ENCODE measurements at regions not wholly inside any gene's neighbourhood (a gene's known extent, or its start where the extent isn't known, plus 50 kb on each side); places are given as distances from the start of the nearest gene placed in this dataset.
"Not testable (repeated sequence)": the region's sequence is repeated elsewhere in the genome, so short reads cannot be mapped to it uniquely, and the experiment has no call there.

GRCh38 chr6:4359108-4359730 lies 223.8 kb upstream of the ECI2 start:
- no peak overlapping the region for H3K4me3 ChIP-seq (ENCODE audit: low read depth, low read length)

DNA sequence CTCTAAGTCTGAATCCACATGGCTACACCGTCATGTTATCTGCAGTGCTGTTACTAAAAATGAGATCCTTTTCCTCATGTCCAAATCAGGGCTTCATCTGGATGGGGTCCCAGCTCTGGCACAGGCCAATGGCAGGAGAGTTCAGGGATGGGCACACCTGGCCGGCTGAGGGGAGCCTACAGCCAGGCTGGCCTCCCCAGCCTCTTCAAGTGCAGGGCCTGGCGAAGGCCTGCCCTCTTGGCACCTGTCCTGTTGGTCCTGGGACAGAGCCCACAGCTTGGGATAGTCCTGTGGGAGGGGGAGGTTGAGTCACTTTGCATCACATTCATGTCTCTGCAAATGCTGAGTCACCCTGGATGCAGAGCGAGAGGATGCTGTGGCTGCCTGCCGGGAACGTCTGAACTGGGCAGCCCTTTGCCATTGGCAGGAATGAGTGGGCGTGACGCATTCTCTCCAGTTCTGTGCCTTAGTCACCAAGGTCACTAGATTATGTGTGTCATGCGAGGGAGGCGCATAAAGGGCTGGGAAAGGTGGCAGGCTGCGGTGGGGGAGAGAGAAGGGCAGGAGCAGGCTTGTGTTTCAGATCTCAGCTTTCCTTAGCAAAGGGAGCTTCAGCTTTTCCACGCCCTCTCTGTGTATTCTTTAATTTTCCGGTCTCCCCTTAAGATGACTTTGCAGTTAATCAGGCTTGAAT lies 223.2 kb upstream of the ECI2 start:
- no peak overlapping the region for H3K4me3 ChIP-seq (ENCODE audit: low read depth, low read length)

DNA sequence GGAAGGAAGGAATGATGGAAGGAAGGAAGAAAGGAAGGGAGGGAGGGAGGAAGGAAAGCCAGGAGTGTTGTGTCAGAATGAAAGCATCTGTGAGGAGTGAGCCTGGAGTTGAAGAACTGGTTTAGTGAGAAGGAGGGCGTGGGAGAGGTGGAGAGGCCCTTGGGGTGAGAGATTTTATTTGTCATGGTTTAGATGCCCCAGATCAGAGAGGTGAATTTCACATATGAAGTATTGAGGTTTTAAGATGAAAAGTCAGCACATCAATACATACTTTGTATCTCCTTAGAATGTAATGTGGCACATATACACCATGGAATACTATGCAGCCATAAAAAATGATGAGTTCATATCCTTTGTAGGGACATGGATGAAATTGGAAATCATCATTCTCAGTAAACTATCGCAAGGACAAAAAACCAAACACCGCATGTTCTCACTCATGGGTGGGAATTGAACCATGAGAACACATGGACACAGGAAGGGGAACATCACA lies 222.3 kb upstream of the ECI2 start:
- not testable (repeated sequence) for H3K4me3 ChIP-seq (ENCODE audit: low read depth, low read length)

DNA sequence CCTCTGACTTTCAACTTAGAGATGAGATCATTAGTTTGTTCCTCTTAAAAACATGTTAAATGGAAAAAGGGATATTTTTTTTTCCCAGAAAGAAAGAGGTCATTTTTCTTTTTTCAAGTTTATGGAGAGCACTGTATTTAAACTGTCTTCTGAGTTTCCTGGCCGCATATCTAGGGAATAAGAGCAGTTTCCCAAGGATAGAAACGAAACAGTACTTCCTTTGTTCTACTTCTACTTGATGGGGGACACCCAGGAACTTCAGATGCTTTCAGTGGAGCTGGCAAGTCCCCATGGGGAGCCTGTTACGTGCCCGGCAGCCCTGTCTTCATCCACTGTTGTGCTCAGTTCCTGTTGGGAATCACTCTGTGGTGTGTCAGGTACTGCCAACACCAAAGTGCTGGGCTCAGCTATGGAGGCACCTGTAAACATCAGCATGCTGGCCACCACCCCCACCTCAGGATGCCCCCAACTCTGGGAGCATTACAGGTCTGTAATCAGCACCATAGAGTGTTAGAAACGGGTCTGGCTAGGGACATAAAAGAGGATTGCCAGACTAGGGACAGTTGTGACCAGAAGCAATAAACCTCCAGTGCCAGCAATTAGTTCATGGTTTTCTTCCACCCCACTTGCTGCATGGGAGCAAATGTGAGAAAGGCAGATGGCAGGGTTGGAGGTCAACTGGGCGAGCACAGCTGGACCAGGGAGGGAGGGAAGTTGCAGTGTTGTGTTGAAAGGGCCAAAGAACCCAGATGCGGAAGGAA lies 221.7 kb upstream of the ECI2 start:
- no peak overlapping the region for H3K4me3 ChIP-seq (ENCODE audit: low read depth, low read length)

DNA sequence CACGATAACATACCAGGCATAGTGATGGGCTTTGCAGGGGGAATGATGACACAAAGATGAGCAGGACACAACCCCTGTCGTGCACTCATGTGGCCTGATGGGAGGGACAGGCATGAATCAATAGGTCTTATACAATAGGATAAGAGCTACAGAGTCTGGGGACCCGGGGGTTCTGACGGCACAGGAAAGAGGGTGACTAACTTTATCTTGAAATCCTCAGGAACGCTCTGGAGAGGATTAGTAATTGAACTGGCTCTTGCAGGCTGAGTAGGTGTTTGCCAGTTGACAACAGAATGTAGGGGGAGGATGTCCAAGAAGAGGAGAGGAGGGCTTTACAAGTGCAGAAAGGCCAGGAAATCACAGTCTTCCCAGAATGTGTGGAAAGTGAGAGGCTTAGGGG lies 219.9 kb upstream of the ECI2 start:
- H3K4me3 ChIP-seq (ENCODE audit: low read depth, low read length): no peak overlapping the region

DNA sequence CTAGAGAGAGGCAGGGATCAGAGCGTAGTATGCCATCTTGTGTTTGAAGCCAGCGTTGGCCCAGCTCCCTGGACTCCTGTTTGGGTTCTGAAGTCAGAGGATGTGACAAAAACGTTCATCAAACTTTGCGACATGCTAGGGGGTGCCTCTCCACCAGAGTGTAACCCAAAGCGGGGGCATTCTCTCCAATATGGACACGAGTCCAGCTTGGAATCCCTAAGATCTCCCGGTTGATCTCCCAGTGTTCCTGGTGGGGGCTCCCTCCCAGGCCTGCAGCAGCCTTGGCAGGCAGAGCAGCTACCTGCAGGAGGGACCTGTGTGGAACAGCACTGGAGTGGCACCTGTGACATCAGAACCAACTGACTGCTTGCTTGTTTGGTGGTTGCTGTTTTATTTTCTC lies 218.8 kb upstream of the ECI2 start:
- H3K4me3 ChIP-seq (ENCODE audit: low read depth, low read length): no peak overlapping the region

- H3K4me3 ChIP-seq (ENCODE audit: low read depth, low read length): no peak overlapping the region
Observed at GRCh38 chr6:4352731-4353130, 217.4 kb upstream of the ECI2 start.

DNA sequence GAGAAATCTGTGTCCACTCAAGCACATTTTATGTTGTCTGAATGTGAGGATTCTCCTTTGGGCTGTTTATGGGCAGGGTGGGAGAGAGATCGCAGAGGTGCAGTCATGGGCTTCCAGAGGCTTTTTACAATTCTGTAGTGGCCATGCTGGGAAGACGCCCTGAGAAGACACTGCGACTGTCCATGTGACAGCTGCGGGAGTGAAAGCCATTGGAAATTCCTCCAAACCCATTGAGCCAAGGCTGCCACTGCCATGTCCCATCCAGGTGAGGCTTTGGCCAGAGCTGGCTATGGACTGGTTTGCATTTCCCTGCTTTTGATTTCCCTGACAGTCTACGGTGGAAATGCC lies 216.9 kb upstream of the ECI2 start:
- no peak overlapping the region for H3K4me3 ChIP-seq (ENCODE audit: low read depth, low read length)

DNA sequence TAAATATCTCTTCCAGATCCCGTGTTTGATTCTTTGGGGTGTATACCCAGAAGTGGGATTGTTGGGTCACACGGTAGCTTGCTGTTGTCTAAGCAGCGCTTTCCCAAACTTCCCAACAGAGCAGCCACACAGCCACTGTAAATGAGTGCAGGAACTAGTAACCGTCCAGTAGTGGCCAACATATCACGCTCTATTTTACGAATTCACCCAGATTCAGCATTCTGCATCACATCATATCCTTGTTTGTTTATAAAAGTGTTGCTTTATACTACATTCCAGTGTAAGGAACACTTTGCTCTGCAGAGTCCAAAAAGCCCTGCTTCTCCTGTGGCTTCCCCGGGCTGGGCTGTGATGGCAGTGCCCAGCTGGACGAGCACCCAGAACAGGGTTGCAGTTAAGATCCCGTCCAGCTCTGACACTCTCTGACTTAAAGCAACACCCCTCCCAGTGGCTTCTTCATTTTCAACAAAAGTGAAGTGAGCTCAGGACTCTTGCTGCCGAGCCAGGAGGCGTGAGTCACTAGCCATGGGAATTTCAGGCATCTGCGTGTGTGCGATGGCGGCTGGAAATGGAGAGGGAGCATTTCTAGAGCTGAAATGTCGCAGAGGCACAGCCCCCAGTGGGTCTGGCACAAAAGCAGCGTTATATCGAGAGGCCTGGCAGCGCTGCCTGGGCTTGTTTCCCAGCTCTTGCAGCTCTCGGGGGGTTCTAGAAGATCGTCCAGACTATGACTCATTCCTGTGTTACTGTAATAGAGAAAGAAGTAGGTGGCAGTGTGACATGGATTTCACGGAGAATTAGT lies 216.3 kb upstream of the ECI2 start:
- H3K4me3 ChIP-seq (ENCODE audit: low read depth, low read length): no peak overlapping the region

DNA sequence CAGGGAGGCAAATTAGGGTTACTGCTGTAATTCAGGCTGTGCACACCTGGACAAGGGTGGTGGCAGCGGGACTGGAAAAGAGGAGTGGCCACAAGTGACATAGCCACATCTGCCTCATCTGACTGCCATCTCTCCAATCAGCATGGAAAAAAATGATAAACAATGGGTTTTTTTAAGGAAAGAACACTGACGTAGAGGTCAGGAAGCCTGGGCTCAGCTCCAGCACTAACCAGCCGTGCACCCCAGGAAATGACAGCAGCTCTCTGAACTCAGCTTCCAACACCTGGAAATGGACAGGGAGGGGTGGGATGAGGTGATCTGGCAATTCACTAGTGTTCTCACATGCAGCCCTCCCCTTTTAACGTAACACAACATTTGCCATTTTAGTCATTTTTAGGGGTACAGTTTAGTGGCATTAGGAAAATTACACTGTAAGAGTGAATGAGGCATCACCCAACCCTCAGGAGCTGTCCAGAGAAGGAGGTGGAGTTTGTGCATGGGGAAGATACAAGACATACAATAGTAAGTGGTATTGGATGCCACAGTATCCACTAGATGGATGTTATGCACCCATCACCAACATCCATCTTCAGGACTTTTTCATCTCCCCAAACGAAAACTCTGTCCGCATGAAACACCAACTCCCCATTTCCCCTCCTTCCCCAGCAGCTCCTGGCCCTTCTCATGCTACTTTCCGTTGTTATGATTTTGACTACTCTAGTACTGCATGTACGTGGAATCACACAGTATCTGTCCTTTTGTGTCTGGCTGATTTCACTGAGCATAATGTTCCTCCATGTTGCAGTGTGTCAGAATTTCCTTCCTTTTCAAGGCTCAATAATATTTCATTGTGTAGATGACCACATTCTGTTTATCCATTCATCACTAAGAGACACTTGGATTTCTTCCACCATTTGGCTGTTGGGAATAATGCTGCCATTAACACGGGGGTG lies 215.5 kb upstream of the ECI2 start:
- no peak overlapping the region for H3K4me3 ChIP-seq (ENCODE audit: low read depth, low read length)

- H3K4me3 ChIP-seq (ENCODE audit: low read depth, low read length): no peak overlapping the region
Observed at GRCh38 chr6:4349931-4350330, 214.6 kb upstream of the ECI2 start.

DNA sequence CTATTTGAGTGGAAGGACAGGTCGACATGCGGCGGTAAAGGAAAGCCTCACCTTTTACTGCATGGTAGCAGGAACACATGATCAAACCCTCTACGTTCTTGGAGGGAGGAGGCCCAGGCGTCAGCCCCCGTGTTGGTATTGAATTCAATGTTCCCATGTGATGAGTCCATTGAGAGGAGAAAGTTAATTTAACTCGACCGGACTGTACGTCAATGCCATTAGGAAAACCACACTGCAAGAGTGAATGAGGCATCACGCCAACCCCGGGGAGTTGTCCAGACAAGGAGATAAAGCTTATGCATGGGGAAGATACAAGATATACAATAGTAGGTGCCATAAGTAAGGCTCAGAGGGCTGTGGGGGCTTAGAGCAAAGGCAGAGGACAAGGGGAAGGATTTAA lies 213.9 kb upstream of the ECI2 start:
- H3K4me3 ChIP-seq (ENCODE audit: low read depth, low read length): no peak overlapping the region

DNA sequence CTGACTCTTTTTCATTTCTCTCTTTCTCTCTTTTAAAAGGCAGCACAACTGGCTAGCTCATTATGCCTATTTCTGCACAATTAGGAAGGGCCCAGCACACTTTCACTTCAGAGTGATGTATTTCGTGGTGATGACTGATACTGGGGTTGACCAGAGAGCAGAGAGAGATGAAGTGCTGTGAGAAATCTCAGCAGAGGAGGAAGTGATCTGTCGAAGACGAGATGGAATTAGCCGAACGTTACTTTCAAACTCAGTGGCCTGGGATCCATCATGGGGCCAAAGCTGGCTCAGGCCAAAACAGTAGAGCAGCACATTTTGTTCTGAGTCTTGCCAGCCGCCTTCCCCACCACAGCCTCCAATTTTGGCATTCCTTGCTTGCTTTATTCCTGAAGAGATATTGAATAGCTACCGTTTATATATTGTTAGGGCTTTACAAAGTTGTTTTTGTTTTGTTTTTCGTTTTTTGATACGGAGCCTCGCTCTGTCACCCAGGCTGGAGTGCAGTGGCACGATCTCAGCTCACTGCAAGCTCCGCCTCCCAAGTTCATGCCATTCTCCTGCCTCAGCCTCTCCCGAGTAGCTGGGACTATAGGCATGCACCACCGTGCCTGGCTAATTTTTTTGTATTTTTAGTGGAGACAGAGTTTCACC lies 213.2 kb upstream of the ECI2 start:
- no peak overlapping the region for H3K4me3 ChIP-seq (ENCODE audit: low read depth, low read length)

GRCh38 chr6:4347877-4348276 lies 212.5 kb upstream of the ECI2 start:
- H3K4me3 ChIP-seq (ENCODE audit: low read depth, low read length): no peak overlapping the region

DNA sequence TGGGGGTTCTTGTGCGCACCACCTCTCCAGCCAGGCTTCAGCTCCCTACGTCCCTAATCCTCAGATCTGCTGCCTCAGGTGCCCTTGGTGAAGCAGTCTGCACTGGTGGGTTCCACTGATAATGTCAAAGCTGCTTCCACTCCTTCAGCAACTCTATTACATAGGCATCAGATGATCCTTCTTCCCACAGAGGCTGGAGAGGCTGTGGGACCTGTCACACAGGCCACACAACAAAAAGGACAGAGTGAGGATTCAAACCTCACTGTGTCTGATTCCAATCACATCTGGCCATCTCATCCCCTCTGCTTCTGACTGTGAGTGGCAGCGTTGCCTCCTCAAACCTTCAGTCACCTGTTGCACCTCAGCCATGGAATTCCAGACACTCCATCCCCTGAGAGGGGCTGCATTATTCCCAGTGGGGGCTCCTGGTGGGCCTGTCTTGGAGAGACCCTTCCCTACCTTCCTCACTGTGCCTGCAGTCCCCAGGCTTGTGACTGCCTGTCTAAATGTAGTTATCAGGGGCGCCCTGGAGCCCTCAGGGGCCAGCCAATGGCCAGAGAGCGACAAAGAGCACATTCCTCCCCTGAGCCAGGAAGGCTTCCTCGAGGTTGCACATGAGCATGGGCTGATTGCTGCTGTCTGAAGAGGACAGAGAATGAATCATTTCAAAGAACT lies 211.4 kb upstream of the ECI2 start:
- H3K4me3 ChIP-seq (ENCODE audit: low read depth, low read length): no peak overlapping the region

- H3K4me3 ChIP-seq (ENCODE audit: low read depth, low read length): no peak overlapping the region
Observed at GRCh38 chr6:4345543-4345942, 210.2 kb upstream of the ECI2 start.

- no peak overlapping the region for H3K4me3 ChIP-seq (ENCODE audit: low read depth, low read length)
Observed at GRCh38 chr6:4344317-4344899, 209.0 kb upstream of the ECI2 start.

DNA sequence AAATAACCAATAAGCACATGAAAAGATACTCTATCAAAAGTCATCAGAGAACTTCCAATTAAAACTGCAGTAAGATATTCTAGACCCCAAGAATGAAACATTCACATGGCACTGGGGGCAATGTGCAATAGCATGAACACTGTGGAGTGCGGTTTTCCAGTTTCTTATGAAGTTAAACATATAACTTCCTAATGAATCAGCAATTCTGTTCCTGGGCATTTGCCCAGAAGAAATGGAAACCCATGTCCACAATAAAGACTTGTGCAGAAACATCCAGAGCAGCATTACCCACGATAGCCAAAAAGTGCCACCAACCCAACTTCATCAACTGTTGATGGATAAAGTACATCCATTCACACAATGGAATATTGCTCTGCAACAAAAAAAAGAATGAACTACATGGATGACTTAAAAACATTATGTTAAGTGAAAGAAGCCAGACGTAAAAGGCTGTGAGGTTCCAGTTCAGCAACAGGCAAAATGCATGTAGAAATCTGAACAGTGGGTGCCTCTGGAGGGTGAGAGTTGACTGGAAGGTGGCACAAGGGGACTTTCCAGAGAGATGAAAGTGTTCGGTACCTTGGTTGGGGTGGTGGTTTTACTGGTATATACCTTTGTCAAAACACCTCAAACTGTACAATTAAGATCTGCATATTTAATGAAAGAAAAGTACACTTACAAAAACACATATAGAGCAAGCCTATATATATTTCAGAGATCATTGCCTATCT lies 207.2 kb upstream of the ECI2 start:
- H3K4me3 ChIP-seq (ENCODE audit: low read depth, low read length): no peak overlapping the region
